ENCODE measurements at regions not wholly inside any gene's neighbourhood (a gene's known extent, or its start where the extent isn't known, plus 50 kb on each side); places are given as distances from the start of the nearest gene placed in this dataset.

- no peaks in the 10 kb centered on the region for H3F3A ChIP-seq (ENCODE audit: low read length, unreplicated experiment)
- CTCF ChIA-PET, result no interaction called here
- no peaks in the 10 kb centered on the region for H3K9me3 ChIP-seq (ENCODE audit: low read length)
- intact Hi-C loops (cut with micrococcal nuclease), result loop anchor here (5.0 kb wide), 1 partner anchor 42 kb away; no protein-coding TSS in a partner anchor
- no peaks in the 10 kb centered on the region for H4K20me1 ChIP-seq (ENCODE audit: low read length)
- TF ChIP-seq EZH2 (IDR thresholded peaks at IDR 0.05; ENCODE audit: low read length, unreplicated experiment) (no peak), CTCF (conservative IDR thresholded peaks at IDR 0.05; ENCODE audit: low read depth, low read length) (no peak), EZH2phosphoT487 (IDR thresholded peaks at IDR 0.05; ENCODE audit: borderline replicate concordance, low read length) (no peak)
- no peak overlapping the region for H3K9ac ChIP-seq (ENCODE audit: low read length)
- no peaks in the 10 kb centered on the region for H3K27me3 ChIP-seq (ENCODE audit: low read length)
- ATAC-seq, result no peak
- BruUV-seq (replicated peaks), result no TSS peak
- no peaks in the 10 kb centered on the region for H3K36me3 ChIP-seq (ENCODE audit: low read depth, low read length)
- H3K4me2 ChIP-seq (ENCODE audit: low read length), result no peak overlapping the region
- no peak overlapping the region for H2AFZ ChIP-seq (ENCODE audit: low read length)
- DNase-seq, result no peak
- H3K4me3 ChIP-seq (ENCODE audit: low read length), result no peak overlapping the region
- H3K4me1 ChIP-seq (ENCODE audit: insufficient read depth, low read length), result peaks cover 13% of the 10 kb centered on the region
- POLR2A ChIA-PET (ENCODE audit: unreplicated experiment), result no interaction called here
- no peak overlapping the region for H3K27ac ChIP-seq (ENCODE audit: low read length)
- H3K9me2 ChIP-seq (replicated peaks; ENCODE audit: low read length), result no peaks in the 10 kb centered on the region
- H3K79me2 ChIP-seq (ENCODE audit: low read length), result no peaks in the 10 kb centered on the region
Measured at GRCh38 chr11:69400140-69400539, 81.3 kb upstream of the LINC01488 start.

GRCh38 chr11:69400771-69401590 is 80.5 kb upstream of the LINC01488 start:
- no peak for TF ChIP-seq EZH2 (IDR thresholded peaks at IDR 0.05; ENCODE audit: low read length, unreplicated experiment)
- no peak for TF ChIP-seq CTCF (conservative IDR thresholded peaks at IDR 0.05; ENCODE audit: low read depth, low read length)
- TF ChIP-seq EZH2phosphoT487 (IDR thresholded peaks at IDR 0.05; ENCODE audit: borderline replicate concordance, low read length), result no peak
- no peaks in the 10 kb centered on the region for H3K79me2 ChIP-seq (ENCODE audit: low read length)
- POLR2A ChIA-PET (ENCODE audit: unreplicated experiment), result no interaction called here
- H3K4me3 ChIP-seq (ENCODE audit: low read length), result no peak overlapping the region
- H3K27ac ChIP-seq (ENCODE audit: low read length), result no peak overlapping the region
- H3K4me2 ChIP-seq (ENCODE audit: low read length), result no peak overlapping the region
- H3K4me1 ChIP-seq (ENCODE audit: insufficient read depth, low read length), result peaks cover 13% of the 10 kb centered on the region
- no peak for DNase-seq
- H3K9me3 ChIP-seq (ENCODE audit: low read length), result no peaks in the 10 kb centered on the region
- H3K27me3 ChIP-seq (ENCODE audit: low read length), result no peaks in the 10 kb centered on the region
- intact Hi-C loops (cut with micrococcal nuclease), result loop anchor here (5.0 kb wide), 1 partner anchor 41 kb away; no protein-coding TSS in a partner anchor
- BruUV-seq (replicated peaks), result no TSS peak
- no peaks in the 10 kb centered on the region for H4K20me1 ChIP-seq (ENCODE audit: low read length)
- H3K9me2 ChIP-seq (replicated peaks; ENCODE audit: low read length), result no peaks in the 10 kb centered on the region
- no peak overlapping the region for H3K9ac ChIP-seq (ENCODE audit: low read length)
- H2AFZ ChIP-seq (ENCODE audit: low read length), result no peak overlapping the region
- no peak for ATAC-seq
- CTCF ChIA-PET, result no interaction called here
- no peaks in the 10 kb centered on the region for H3F3A ChIP-seq (ENCODE audit: low read length, unreplicated experiment)
- no peaks in the 10 kb centered on the region for H3K36me3 ChIP-seq (ENCODE audit: low read depth, low read length)

GRCh38 chr11:69401715-69402114 is 79.7 kb upstream of the LINC01488 start:
- no TSS peak for BruUV-seq (replicated peaks)

More at GRCh38 chr11:69401715-69402114, 79.7 kb upstream of the LINC01488 start:
- Histone ChIP-seq H4K20me1 (ENCODE audit: low read length) (no peaks in the 10 kb centered on the region), H3K27me3 (ENCODE audit: low read length) (no peaks in the 10 kb centered on the region), H3K36me3 (ENCODE audit: low read depth, low read length) (no peaks in the 10 kb centered on the region), H3K4me3 (ENCODE audit: low read length) (no peak overlapping the region), H3K9me3 (ENCODE audit: low read length) (no peaks in the 10 kb centered on the region), H3K4me2 (ENCODE audit: low read length) (no peak overlapping the region), H3K9me2 (replicated peaks; ENCODE audit: low read length) (no peaks in the 10 kb centered on the region), H3K9ac (ENCODE audit: low read length) (no peak overlapping the region), H3F3A (ENCODE audit: low read length, unreplicated experiment) (no peaks in the 10 kb centered on the region), H3K79me2 (ENCODE audit: low read length) (no peaks in the 10 kb centered on the region), H3K27ac (ENCODE audit: low read length) (no peak overlapping the region), H3K4me1 (ENCODE audit: insufficient read depth, low read length) (peaks cover 13% of the 10 kb centered on the region), H2AFZ (ENCODE audit: low read length) (no peak overlapping the region)
- TF ChIP-seq EZH2phosphoT487 (IDR thresholded peaks at IDR 0.05; ENCODE audit: borderline replicate concordance, low read length) (no peak), CTCF (conservative IDR thresholded peaks at IDR 0.05; ENCODE audit: low read depth, low read length) (no peak), EZH2 (IDR thresholded peaks at IDR 0.05; ENCODE audit: low read length, unreplicated experiment) (no peak)
- intact Hi-C loops (cut with micrococcal nuclease), result loop anchor here (5.0 kb wide), 1 partner anchor 41 kb away; no protein-coding TSS in a partner anchor
- ATAC-seq (no peak), DNase-seq (no peak)
- POLR2A ChIA-PET (ENCODE audit: unreplicated experiment), result no interaction called here
- CTCF ChIA-PET, result no interaction called here
